ENCODE measurements at regions not wholly inside any gene's neighbourhood (a gene's known extent, or its start where the extent isn't known, plus 50 kb on each side); places are given as distances from the start of the nearest gene placed in this dataset.

- no peak for DNase-seq
Observed at GRCh38 chr7:16978358-16979244, 96.8 kb upstream of the AGR3 start.

GRCh38 chr7:16980539-16980938, 98.8 kb upstream of the AGR3 start:
- DNase-seq: no peak

- DNase-seq: no peak
Observed at GRCh38 chr7:16982640-16983350, 101.0 kb upstream of the AGR3 start.

GRCh38 chr7:16984375-16984774, 102.6 kb upstream of the AGR3 start:
- no peak for DNase-seq

- DNase-seq: no peak
Observed at GRCh38 chr7:16985621-16986020, 103.8 kb upstream of the AGR3 start.

- no peak for DNase-seq
Observed at GRCh38 chr7:16986755-16987154, 105.0 kb upstream of the AGR3 start.

- peak; percentile 55 for DNase-seq
Observed at GRCh38 chr7:16989811-16990413, 108.1 kb upstream of the AGR3 start.

- no peak for DNase-seq
Observed at GRCh38 chr7:16991551-16991950, 109.8 kb upstream of the AGR3 start.

GRCh38 chr7:16993543-16993942, 111.8 kb upstream of the AGR3 start:
- no peak for DNase-seq

- no peak for DNase-seq
Observed at GRCh38 chr7:16998481-16999051, 116.8 kb upstream of the AGR3 start.

GRCh38 chr7:16999541-17000267, 117.9 kb upstream of the AGR3 start:
- no peak for DNase-seq

GRCh38 chr7:17005271-17005670, 123.5 kb upstream of the AGR3 start:
- DNase-seq: no peak

- no peak for DNase-seq
Observed at GRCh38 chr7:17007841-17008240, 126.1 kb upstream of the AGR3 start.

- DNase-seq: no peak
Observed at GRCh38 chr7:17009007-17009719, 127.4 kb upstream of the AGR3 start.

GRCh38 chr7:17009933-17010332, 128.2 kb upstream of the AGR3 start:
- no peak for DNase-seq

GRCh38 chr7:17010637-17011300, 129.0 kb upstream of the AGR3 start:
- no peak for DNase-seq

- DNase-seq: no peak
Observed at GRCh38 chr7:17013204-17013603, 131.4 kb upstream of the AGR3 start.

GRCh38 chr7:17014686-17015085, 132.9 kb upstream of the AGR3 start:
- no peak for DNase-seq

GRCh38 chr7:17015598-17016031, 133.8 kb upstream of the AGR3 start:
- DNase-seq: no peak

GRCh38 chr7:17016402-17017010, 134.7 kb upstream of the AGR3 start:
- no peak for DNase-seq

- DNase-seq: no peak
Observed at GRCh38 chr7:17019106-17019505, 137.3 kb upstream of the AGR3 start.

All from islet precursor cell (in vitro differentiated cells).